ENCODE measurements at regions not wholly inside any gene's neighbourhood (a gene's known extent, or its start where the extent isn't known, plus 50 kb on each side); places are given as distances from the start of the nearest gene placed in this dataset.

- TF ChIP-seq CTCF (IDR thresholded peaks at IDR 0.05) (no peak), POLR2A (IDR thresholded peaks at IDR 0.05) (no peak)
Measured at GRCh38 chr1:117681093-117681900, 75.4 kb downstream of the TENT5C start.

Measured in right lobe of liver (tissue), 4 donors.